KG1 (cell line): ENCODE measurements at regions not wholly inside any gene's neighbourhood (a gene's known extent, or its start where the extent isn't known, plus 50 kb on each side); places are given as distances from the start of the nearest gene placed in this dataset.

ENCODE experiments used
- DNase-seq: peaks from one replicate; lab custom pipeline; 2025; lab: John Stamatoyannopoulos, UW

- DNase-seq = no peak
Measured at GRCh38 chr10:20726381-20726780, 170.7 kb downstream of the NEBL start.

GRCh38 chr10:20714979-20715378 is 182.1 kb downstream of the NEBL start:
- DNase-seq = no peak

- no peak for DNase-seq
Measured at GRCh38 chr10:20714518-20714917, 182.6 kb downstream of the NEBL start.

- DNase-seq = no peak
Measured at GRCh38 chr10:20713420-20713819, 183.7 kb downstream of the NEBL start.

- DNase-seq = no peak
Measured at GRCh38 chr10:20712774-20713173, 184.3 kb downstream of the NEBL start.

- DNase-seq = no peak
Measured at GRCh38 chr10:20709708-20710107, 187.4 kb downstream of the NEBL start.

GRCh38 chr10:20708305-20708704 is 188.8 kb downstream of the NEBL start:
- DNase-seq = no peak

GRCh38 chr10:20707251-20707650 is 189.9 kb downstream of the NEBL start:
- DNase-seq = no peak

- DNase-seq = no peak
Measured at GRCh38 chr10:20698837-20699236, 198.3 kb downstream of the NEBL start.

- DNase-seq = no peak
Measured at GRCh38 chr10:20694296-20694695, 202.8 kb downstream of the NEBL start.

- no peak for DNase-seq
Measured at GRCh38 chr10:20688797-20689544, 208.1 kb downstream of the NEBL start.

GRCh38 chr10:20686015-20686635 is 211.0 kb downstream of the NEBL start:
- no peak for DNase-seq

GRCh38 chr10:20685462-20685861 is 211.6 kb downstream of the NEBL start:
- DNase-seq = no peak

GRCh38 chr10:20683345-20683744 is 213.8 kb downstream of the NEBL start:
- no peak for DNase-seq

GRCh38 chr10:20682782-20683181 is 214.3 kb downstream of the NEBL start:
- no peak for DNase-seq

GRCh38 chr10:20677340-20677739 is 219.8 kb downstream of the NEBL start:
- DNase-seq = no peak

- no peak for DNase-seq
Measured at GRCh38 chr10:20674926-20675325, 222.2 kb downstream of the NEBL start.

- DNase-seq = no peak
Measured at GRCh38 chr10:20673175-20673574, 223.9 kb downstream of the NEBL start.

- no peak for DNase-seq
Measured at GRCh38 chr10:20672741-20673140, 224.4 kb downstream of the NEBL start.

GRCh38 chr10:20670579-20670978 is 226.5 kb downstream of the NEBL start:
- DNase-seq = no peak

- no peak for DNase-seq
Measured at GRCh38 chr10:20668985-20669384, 228.1 kb downstream of the NEBL start.

GRCh38 chr10:20662742-20663141 is 234.4 kb downstream of the NEBL start:
- DNase-seq = no peak

- no peak for DNase-seq
Measured at GRCh38 chr10:20659225-20659624, 237.9 kb downstream of the NEBL start.

GRCh38 chr10:20658158-20658557 is 239.0 kb downstream of the NEBL start:
- DNase-seq = no peak
